GM03348 (cell line): ENCODE measurements at regions not wholly inside any gene's neighbourhood (a gene's known extent, or its start where the extent isn't known, plus 50 kb on each side); places are given as distances from the start of the nearest gene placed in this dataset.

Experiments
- DNase-seq: peaks from one replicate; pipeline ENCODE4 v3.0.0; 2012; ENCODE audit warnings: low spot score

DNA sequence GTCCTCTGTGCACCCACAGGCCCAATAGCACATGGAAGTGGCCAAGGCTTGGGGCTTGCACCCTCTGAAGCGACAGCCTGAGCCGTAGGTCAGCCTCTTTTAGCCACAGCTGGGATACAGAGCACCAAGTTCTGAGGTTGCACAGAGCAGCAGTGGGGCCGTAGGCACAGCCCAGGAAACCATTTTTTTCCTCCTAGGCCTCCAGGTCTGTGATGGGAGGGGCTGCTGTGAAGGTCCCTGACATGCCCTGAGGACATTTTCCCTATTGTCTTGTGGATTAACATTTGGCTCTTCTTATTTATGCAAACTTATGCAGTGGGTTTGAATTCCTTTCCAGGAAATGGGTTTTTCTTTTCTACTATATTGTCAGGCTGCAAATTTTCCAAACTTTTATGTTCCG, 878.7 kb upstream of the MAN1A1 start:
- DNase-seq, result no peak

DNA sequence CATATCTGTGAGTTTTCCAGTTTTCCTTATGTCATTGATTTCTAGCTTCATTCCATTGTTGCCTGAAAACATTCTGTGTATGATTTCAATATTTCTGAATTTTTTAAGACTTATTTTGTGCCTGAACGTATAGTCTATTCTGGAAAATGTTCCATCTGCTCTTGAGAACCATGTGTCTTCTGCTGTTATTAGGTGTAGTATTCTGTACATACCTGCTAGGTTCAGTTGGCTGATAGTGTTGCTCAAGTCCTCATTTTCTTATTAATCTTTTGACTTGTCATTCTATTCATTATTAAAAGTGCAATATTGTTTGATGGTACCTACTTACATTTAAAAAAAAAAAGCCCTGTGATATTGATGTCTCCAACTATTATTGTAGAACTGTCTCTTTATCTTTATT, 869.8 kb upstream of the MAN1A1 start:
- DNase-seq, result no peak

DNA sequence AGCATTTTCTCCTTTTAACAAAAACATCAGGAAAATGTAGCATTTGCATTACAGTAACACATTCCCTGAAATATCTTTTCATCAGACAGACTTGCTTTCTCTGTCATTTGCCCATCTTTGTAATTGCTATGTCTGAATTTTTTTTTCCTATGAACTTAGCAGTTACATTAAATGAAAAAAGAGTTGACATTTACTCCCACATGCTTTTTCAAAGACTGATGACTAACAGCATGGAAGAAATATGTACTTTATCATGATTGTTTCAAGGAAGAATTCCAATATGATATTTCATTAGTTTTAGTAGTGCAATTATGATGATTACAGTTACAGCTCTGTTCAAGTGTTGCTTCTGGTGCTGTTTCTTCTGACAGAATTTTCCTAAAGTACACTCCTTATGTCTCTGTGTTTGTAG, 864.5 kb upstream of the MAN1A1 start:
- no peak for DNase-seq

DNA sequence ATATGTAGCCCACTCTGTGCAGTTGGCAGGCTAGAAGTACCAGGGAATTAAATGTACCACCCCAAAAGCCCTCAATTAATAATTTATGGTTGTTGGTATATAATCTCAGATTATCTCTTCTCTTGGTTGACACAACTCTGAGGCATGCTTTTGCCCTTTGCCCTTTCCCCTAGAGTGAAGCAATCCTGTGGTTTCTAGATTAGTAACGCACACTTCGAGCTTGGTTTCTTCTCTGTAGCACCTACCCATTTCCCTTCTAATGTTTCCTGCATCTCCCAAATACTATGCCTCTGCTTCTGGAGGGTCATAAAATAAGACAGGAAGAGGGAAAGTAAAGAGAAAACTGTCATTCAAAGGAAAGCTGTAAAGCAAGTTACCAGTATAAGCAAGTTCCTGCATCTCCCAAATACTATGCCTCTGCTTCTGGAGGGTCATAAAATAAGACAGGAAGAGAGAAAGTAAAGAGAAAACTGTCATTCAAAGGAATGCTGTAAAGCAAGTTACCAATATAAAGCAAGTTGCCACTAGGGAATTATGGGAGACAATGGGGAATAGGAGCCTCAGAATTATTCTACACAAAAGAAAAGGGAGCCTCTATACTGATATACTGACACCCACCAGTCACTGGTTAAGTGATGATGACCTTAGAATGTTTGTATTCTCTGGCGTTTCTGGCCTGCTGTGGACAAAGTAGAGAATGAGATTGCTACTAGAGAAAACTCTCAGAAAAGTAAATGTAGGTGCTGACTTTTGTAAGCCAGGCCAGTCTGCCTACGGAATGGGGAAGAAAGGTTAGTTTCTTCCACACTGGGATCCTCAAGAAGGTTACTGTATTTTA, 862.6 kb upstream of the MAN1A1 start:
- no peak for DNase-seq

DNA sequence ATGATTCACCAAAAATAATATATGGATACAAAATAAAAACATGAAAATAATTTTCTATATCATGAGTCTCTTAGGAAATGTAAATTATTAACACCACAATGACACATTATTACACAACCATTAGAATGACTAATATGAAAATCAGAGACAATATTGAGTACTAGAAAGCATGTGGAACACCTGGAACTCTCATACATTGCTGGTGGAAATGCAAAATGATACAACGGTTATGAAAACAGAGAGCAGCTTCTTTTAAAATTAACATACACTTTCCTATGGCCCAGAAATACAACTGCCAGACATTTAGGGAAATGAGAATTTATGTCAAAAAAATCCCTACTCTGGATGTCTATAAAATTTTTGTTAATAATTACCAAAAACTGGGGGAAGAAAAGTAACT, 853.3 kb upstream of the MAN1A1 start:
- no peak for DNase-seq

DNA sequence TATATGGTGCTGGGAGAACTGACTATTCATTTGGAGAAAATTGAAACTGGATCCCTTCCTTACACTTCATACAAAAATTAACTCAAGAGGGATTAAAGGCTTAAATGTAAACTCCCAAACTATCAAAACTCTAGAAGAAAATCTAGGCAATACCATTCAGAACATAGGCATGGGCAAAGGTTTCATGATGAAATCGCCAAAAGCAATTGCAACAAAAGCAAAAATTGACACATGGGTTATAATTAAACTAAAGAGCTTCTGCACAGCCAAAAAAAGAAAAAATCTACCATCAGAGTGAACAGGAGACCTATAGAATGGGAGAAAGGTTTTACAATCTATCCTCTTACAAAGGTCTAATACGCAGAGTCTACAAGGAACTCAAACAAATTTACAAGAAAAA, 851.3 kb upstream of the MAN1A1 start:
- no peak for DNase-seq

DNA sequence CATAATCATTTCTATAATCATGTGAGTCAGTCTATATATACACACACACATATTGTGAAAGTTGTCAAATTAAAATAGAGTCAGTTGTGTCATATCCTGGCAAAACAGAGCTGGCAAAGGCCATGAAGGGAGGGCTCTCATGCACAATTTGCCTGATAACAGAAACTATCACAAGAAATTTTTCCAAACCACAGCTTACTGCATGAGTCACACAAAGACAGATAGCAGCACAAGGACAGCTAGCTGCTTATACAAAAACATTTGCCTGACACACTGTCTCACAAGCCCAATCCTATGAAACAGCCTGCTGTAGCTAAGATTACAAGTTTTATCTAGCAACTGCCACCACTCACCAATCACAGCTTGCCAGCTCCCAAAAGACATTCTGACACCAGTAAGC, 848.5 kb upstream of the MAN1A1 start:
- no peak for DNase-seq

DNA sequence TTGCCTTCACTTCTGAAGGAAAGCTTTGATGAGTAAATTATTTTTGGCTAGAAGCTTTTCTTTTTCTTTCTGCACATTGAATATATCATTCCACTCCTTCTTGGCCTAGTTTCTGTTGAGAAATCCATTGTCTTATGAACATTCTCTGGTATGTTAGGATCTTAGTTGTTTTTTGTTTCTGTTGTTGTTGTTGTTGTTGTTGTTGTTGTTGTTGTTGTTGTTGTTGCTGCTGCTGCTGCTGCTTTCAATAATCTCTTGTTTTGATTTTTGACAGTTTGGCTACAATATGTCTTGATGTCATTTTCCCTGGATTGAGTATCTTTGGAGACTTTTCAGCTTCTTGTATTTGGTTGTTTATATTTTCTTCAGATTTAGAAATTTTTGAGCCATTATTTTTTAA, 836.5 kb upstream of the MAN1A1 start:
- DNase-seq, result no peak

DNA sequence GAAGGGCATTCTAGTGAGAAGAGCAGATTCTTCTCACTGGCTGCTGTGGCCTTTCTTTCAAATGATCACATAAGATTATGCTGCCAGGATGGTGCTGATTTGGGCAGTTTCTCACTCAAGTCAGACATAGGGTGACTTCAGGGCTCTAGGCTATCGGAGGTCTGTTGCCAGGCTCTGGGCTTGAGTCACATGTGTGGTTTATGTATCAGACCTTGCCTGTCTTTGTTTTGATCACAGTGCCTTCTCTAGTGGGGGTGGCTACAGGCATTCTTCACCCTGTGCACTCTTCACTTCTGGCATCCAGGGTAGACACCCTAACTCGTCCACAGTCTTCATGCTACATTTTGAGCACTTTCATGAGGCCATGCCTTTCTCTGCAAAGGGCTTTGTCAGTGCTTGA, 823.7 kb upstream of the MAN1A1 start:
- no peak for DNase-seq

DNA sequence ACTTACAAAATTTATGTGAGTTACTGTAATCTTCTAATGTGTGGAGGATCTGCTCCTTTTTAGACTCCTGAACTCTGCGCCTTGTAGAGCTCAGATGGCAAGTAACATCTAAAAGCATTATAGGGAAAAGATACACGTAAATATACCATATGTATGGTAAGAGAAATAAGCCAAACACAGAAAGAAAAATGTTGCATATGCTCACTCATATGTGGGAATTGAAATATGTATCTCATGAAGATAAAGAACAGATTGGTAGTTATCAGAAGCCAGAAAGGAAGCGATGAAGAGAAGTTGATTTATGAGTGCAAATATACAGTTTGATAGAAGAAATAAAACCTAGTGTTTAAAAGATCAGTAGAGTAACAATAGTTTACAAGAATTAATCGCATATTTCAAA, 815.0 kb upstream of the MAN1A1 start:
- DNase-seq, result no peak

DNA sequence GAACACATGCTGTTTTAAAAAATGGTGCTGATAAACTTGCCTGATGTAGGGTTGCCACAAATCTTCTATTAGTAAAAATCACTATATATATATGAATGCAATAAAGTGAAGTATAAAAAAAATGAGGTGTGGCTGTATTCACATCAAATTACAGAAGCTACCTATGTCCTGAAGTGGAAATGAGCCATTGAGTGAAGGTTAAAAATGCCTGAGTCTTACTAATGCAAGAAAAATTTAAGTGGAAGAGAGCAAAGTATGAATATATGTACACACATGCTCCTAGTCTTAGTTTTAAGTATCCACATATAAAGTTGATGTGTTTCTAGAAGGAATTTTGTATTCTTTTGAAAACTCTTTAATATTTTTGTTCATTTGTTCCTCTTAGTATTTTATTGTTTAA, 808.3 kb upstream of the MAN1A1 start:
- DNase-seq, result no peak

DNA sequence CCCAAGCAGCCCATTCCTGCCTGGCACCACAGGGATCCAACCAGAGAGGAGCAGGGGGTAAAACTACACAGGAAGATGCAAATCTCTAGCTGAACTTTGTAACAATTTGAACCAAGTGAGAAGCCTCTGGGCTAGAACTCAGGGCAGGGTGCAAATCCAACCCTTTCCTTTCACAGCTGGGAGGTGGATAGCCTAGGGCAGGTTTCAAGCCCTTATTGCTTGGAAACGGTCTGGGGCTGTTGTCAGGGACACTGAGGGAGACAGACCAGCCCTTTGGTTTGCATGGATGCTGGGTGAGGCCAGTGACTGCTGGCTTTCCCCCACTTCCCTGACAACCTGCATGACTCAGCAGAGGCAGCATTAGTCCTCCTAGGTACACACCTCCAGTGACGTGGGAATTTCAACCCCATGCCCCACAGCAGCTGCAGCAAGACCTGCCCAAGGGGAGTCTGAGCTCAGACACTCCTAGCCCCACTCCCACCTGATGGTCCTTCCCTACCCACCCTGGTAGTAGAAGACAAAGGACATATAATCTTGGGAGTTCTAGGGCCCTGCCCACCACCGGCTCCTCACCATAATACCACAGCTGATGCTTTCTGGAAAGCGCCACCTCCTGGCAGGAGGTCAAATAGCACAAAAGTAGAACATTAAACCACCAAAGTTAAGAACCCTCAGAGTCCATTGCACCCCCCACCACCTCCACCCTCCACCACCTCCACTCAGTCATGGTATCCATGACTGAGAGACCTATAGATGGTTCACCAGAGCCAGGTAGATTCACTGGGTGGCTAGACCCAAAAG, 797.7 kb upstream of the MAN1A1 start:
- no peak for DNase-seq

DNA sequence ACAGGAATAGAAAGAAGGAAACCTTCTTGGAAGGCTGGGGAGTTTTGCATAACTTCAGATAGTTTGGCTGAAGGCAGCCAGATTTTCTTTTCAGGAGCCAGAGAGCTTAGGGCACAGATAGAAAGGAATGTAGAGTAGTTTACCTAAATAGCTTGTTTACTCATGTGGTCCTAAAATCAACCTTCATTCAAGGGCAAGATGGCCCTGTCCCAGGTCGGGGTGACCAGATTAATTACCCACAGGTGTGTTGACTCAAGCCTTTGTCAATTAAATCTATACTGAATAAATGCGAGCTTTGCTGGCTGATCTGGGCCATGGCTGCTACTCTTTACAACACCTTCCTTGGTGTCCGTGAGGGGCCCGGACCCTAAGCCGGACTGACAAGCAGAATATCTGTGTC, 792.0 kb upstream of the MAN1A1 start:
- no peak for DNase-seq

DNA sequence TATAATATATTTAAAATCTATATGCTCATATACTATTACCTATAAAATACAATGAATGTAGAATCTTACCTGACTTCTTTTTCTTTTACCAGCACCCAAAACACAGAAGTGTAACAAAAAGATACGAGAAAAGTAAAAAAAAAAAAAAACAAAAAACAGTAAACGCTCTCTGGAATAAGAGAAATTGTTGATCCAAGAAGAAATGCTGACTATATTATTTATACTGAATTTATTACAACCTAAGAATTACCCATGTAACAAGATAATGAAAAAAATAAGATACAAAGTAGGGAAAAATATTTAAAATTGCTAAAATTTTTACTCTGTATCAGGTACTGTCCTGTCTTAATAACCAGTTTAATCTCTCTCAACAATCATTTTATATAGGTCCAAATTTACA, 787.9 kb upstream of the MAN1A1 start:
- no peak for DNase-seq

DNA sequence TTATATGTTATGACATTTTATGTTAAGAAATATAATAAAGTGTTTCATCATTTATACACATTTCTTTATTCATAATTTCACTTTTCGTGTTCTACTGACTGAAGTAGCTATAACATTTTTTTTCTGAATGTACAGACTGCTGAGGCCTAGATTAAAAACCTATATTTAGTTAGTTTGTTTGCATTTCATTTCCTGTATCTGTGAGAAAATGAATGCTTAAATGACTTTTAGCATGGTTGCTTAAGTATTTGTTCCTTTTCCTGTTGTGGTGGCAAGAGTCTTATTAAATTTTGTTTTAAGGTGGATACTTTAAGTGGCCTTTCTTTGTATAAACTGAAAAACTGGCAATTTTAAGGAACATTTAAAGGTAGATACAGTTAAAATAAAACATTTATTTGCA, 779.7 kb upstream of the MAN1A1 start:
- DNase-seq, result no peak

DNA sequence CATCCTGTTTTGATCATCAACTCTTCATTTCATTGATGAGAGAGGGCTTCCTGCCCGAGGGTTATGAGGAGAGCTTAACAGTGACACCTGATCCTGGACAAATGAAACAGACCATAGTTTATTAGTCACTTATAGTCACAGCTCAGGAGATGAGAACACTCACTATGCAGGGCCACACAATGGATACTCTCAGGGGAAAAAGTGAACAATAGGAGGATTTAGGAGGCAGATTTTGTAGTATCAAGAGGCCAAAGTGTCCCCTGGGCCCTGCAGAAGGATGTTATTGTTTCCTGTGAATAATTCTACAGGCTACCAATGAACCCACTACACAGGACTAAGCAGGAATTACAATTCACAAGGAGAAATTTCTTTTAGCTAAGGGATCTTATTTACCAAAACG, 772.8 kb upstream of the MAN1A1 start:
- DNase-seq, result no peak

DNA sequence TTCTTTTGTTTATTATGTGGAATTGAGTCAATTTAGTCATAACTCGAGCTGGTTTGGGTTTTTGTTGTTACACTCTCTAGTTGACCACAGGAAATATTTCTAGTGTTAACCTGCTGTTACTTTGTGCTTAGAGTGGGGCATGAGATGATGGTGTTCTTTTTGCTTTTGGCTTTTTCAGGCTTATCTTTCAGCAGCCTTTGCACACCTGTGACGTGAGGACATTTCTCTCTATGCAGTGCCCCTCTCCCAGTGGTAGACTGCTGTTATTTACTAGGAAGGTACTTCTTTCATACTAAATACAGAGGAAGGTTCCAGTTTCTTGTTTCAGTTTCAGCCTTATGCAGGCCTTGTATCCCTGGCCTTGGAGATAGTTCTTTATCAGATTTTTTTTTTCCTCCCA, 766.8 kb upstream of the MAN1A1 start:
- no peak for DNase-seq

DNA sequence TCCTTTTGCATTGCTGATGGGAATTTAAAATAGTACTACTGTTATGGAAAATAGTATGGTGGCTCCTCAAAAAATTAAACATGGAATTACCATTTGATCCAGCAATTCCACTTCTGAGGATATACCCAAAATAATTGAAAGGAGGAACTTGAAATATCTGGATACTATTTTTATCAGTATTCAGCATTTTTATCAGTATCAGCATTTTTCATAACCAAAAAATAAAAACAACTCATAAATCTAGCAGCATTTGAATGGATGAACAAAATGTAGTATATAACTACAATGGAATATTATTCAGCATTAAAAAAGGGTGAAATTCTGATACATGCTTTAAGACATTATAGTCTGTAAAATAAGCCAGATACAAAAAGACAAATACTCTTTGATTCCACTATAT, 763.4 kb upstream of the MAN1A1 start:
- DNase-seq, result no peak

DNA sequence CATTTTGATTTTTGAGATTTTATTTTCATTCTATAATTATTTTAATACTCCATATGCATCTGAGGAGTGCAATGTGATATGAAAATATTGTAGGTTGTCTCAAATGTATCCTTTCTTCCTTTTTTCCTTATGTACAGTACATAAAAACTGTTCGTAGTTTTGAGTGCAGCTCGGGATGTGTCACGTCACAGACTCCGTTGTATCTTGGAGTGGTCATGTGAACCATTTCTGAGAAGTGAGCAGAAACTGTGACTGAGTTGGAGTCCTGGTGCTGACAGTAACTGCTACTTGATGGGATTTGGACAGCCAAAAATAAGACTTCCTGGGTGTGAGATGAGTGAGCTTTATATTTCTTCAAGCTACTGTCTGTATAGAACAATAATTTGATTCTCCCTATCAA, 761.4 kb upstream of the MAN1A1 start:
- DNase-seq, result no peak

DNA sequence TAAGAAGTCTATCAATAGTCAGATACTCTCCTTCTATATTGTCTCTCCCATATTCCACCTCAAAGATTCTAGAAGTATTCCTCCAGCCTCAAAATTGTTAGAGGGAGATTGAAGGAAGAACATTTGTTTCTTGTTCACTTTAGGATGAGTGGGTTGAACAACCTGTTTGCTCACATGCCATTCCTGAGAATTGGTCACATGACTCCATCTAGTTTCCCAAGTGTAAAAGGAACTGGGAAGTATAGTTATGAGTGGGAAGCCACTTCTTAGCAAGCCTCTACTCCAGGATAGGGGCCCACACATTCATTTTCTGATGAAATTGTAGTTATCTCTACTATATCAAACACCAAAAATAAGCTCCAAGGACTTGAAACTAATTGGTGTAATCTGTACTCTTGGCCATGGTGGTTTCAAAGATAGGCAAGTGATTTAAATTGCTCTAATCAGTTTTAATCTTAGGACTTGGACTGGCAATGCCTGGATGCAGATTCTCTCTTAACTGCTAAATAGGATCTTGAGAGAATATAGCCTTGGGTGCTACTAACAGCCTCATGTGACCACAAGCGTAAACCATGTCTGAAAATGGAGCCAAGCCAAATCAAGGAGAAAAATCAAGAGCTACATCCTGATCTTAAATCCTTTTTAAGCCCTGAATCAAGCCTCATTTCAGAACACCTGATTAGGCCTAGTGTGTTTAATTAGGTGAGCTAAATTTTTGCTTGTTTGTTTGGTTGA, 758.7 kb upstream of the MAN1A1 start:
- no peak for DNase-seq

DNA sequence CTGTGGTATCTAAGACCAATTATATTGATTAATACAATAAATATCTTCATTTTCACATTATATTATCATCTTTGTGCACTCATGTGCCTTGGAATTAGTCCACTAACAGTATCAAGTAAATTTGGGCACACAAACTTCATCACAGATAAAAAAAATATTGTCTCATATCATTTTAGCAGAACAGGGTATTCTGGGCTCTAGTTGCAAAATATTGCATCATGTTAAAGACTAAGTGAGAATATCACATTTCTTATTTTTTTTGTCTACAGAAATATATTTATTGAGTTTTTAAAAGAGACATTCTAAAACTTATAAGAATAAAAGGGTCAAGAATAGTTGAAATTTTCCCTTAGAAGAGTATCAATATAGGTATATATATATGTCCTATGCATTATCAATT, 754.1 kb upstream of the MAN1A1 start:
- DNase-seq, result no peak

DNA sequence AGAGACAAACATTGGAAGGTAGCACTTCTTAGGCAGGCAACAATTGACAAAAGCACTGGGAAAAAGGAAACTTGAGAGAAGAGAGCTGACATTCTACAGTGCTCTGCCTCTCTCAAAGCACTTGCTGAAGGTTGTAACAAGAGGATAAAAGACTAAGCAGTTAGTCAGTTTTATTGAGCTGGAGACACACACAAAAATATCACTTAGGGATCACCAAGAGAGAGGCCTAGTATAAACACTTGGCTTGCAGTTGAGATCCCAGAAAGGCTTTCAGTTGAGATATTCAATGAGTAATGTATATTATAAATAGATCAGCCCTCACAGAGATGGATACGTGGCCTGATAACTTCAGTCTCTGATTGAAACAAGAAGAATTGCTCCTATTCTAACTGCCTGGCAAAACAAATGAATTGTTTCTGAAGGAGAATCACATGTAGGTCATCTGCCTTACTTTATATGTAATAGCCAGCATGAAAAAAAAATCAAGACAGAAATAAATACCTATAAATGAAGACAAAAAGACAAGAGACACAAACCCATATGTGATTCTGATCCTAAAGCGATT, 747.2 kb upstream of the MAN1A1 start:
- DNase-seq, result no peak

DNA sequence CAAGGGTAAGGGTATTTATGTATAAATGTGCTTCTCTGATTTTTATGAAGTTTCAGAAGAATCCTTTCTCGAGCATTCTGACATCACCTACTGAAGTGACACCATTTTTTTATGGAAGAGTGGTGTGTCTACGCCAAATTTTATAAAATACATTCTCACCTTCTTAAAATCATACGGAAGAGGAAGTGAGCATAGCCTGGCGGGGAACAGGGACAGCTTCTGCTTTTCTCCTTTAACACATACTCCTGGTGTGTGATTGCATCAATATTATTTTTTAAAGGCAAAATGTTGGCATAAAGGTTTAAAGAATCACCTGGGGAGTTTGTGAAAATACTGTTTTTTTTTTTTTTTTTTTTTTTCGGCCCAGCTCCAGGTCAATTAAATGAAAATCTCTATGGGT, 733.6 kb upstream of the MAN1A1 start:
- DNase-seq, result no peak
